GM19468 (cell line): ENCODE measurements at regions not wholly inside any gene's neighbourhood (a gene's known extent, or its start where the extent isn't known, plus 50 kb on each side); places are given as distances from the start of the nearest gene placed in this dataset.
A peak's percentile ranks its signal among the peaks of the same experiment; 100 is the strongest.
"Not testable (repeated sequence)": the region's sequence is repeated elsewhere in the genome, so short reads cannot be mapped to it uniquely, and the experiment has no call there.

ENCODE experiments used
- ATAC-seq: cut with Tn5 transposase; IDR thresholded peaks from one replicate; pipeline ENCODE4 v1.9.1; 2021; ENCODE audit warnings: mild to moderate bottlenecking, moderate library complexity, moderate number of reproducible peaks; ENCODE audit not compliant: unreplicated experiment; ENCODE audit errors: extremely low read depth

- not testable (repeated sequence) for ATAC-seq
Observed at GRCh38 chr2:187610450-187610849, 56.2 kb upstream of the TFPI start.

- no peak for ATAC-seq
Observed at GRCh38 chr2:187612857-187613256, 58.6 kb upstream of the TFPI start.

- ATAC-seq, result no peak
Observed at GRCh38 chr2:187614756-187615155, 60.5 kb upstream of the TFPI start.

GRCh38 chr2:187615364-187615763, 61.1 kb upstream of the TFPI start:
- no peak for ATAC-seq

- no peak for ATAC-seq
Observed at GRCh38 chr2:187615902-187616301, 61.7 kb upstream of the TFPI start.

DNA sequence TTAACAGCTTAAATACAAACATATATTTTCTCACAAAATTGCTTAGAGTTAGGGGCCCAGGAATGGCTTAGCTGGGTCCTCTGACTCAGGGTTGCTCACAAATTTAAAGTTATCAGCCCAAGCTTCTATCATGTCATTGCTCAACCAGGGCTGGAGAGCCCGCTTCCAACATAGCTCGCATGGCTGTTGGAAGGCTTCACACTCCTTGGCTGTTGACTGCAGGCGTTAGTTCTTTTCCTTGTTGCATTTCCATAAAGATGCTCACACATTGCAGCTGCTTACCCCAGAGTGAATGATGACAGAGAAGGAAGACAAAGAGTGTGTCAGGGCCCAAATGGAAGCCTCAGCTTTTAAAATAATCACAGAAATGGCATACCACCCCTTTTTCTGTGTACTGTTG, 62.9 kb upstream of the TFPI start:
- no peak for ATAC-seq

DNA sequence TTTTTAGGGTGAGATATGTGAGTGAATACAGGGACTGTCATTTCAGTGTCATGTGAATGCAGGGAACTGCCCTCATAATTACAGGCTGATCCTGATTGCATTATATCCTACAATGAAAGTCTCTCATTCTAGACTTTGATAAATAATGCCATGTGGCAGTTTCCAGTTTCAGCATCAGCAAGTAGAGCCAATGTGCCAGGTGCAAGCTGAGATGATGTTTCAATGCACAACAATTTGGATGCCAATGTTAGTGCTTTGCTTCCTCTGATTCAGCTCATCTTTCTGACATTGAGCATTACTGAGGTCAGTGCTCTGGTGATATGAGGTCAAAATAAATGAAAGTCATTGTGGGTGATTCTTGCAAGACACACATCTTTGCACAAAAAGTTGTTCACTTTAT, 63.7 kb upstream of the TFPI start:
- no peak for ATAC-seq

DNA sequence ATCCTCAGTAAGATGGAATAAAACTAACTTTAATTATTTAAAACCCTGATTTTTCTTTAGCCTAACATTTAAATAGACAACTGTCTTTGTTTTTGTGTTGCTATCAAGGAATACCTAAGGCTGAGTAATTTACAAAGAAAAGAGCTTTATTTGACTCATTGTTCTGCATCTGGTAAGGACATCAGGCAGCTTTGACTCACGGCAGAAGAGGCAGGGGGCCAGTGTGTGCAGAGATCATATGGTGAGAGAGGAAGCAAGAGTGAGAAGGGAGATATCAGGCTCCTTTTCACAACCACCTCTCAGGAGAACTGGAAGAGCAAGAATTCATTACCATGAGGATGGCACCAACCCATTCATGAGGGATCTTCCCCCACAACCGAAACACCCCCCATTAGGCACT, 64.6 kb upstream of the TFPI start:
- no peak for ATAC-seq

GRCh38 chr2:187627153-187627552, 72.9 kb upstream of the TFPI start:
- ATAC-seq, result no peak

DNA sequence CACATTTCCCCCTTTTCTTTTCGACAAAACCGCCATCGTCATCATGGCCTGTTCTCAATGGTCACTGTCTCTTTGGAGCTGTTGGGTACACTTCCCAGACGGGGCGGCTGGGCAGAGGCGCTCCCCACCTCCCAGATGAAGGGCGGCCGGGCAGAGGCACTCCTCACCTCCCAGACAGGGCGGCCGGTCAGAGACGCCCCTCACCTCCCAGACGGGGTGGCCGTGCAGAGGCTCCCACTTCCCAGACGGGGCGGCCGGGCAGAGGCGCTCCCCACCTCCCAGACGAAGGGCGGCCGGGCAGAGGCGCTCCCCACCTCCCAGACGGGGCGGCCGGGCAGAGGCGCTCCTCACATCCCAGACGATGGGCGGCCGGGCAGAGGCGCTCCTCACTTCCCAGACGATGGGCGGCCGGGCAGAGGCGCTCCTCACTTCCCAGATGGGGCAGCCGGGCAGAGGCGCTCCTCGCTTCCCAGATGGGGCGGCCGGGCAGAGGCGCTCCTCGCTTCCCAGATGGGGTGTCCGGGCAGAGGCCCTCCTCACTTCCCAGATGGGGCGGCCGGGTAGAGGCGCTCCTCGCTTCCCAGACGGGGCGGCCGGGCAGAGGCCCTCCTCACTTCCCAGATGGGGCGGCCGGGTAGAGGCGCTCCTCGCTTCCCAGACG, 82.6 kb upstream of the TFPI start:
- ATAC-seq, result not testable (repeated sequence)

DNA sequence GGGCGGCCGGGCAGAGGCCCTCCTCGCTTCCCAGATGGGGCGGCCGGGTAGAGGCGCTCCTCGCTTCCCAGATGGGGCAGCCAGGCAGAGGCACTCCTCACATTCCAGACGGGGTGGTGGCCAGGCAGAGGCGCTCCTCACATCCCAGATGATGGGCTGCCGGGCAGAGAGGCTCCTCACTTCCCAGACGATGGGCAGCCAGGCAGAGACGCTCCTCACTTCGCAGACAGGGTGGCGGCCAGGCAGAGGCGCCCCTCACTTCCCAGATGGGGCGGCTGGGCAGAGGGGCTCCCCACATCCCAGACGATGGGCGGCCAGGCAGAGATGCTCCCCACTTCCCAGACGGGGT, 83.1 kb upstream of the TFPI start:
- not testable (repeated sequence) for ATAC-seq

DNA sequence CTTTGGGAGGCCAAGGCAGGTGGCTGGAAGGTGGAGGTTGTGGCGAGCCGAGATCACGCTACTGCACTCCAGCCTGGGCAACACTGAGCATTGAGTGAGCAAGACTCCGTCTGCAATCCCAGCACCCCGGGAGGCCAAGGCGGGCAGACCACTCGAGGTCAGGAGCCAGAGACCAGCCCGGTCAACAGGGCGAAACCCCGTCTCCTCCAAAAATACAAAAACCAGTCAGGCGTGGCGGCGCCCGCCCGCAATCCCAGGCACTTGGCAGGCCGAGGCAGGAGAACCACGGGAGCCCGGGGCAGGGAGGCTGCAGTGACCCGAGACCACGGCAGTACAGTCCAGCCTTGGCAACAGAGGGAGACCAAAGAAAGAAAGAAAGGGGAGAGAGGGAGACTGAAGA, 83.5 kb upstream of the TFPI start:
- ATAC-seq, result not testable (repeated sequence)

- ATAC-seq, result peak; percentile 49
Observed at GRCh38 chr2:187638840-187639239, 84.6 kb upstream of the TFPI start.

DNA sequence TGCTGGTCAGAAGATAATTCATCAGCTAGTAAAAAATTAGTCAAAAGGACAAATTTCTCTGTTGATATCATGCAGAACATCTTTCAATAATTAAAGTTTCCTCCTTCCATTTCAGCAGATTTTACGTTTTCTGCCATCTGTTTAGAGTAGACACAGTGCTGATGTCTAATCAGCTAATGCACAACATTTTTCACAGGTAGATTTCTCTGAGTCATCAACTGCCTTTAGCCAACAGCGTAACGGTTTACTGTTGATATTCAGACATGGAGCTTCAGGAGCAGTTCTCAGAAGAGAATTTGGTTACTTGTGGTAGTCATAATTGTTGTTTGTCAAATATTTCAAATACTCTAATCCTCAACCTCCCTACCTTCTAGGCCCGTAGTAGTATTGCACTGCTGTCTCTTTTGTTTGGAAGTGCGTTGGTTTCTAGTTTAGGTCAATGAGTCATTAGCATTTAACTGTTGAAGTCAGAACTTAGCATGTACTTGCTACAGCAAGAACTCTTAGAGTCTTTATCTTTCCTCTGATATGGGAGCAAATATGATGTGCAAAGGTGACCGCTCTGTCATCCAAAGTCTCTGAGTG, 86.8 kb upstream of the TFPI start:
- ATAC-seq, result no peak

GRCh38 chr2:187642498-187642897, 88.3 kb upstream of the TFPI start:
- no peak for ATAC-seq

GRCh38 chr2:187644486-187644885, 90.3 kb upstream of the TFPI start:
- ATAC-seq, result no peak

DNA sequence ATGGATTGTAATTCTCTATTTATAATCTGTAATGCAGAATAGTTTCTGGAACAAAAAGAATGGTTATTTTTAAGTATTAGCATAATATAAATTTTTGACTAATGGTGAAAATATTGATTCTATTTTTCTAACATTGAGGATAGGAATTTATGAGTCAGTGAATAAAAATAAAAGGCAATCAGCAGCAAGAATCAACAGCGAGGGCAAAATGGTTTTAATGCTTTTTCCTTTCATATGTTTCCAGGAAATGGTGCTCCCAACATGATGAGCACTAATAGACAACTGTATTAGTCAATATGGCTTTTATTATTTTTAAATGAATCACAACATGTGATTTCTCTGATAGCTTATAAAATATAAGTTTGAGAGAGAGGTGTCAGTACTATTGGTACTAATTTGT, 90.7 kb upstream of the TFPI start:
- no peak for ATAC-seq

DNA sequence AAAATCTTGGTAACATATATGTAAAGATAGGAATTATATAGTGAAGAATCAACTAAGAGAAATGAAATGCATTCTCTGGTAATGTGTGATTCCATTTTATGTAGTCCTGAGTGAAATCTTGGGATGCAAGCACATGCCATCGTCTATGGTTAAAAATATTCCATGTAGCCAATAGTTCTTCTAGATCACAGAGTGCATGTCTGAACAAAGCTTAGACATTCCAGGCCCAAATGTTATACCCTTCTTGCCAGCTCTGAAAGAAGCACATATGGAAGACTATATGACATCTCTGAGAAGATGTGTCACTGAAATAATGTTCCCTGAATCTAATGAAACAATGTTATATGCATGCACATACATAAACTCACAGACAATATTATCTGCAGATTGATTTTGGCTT, 92.3 kb upstream of the TFPI start:
- no peak for ATAC-seq

- no peak for ATAC-seq
Observed at GRCh38 chr2:187654535-187654934, 100.3 kb upstream of the TFPI start.

DNA sequence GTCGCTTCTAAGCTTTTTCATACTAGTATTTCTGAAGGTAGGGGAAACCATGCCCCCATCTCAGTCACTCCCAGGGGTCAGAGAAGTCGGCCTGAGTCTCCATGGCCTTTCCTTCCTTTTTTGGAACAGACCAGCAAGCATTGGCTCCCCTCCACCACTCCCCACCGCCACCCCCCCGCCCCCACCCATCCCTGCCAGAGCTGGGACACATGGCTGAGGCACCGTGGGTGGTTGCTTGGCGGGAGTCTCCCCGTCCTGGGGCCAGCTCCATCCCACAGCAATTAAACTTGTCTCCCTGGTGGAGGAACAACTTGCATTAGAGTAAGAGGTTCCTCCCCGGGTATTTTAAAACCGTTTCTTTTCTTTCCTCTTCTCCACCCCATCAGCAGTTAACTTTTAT, 100.8 kb upstream of the TFPI start:
- no peak for ATAC-seq

GRCh38 chr2:187656123-187656522, 101.9 kb upstream of the TFPI start:
- no peak for ATAC-seq

DNA sequence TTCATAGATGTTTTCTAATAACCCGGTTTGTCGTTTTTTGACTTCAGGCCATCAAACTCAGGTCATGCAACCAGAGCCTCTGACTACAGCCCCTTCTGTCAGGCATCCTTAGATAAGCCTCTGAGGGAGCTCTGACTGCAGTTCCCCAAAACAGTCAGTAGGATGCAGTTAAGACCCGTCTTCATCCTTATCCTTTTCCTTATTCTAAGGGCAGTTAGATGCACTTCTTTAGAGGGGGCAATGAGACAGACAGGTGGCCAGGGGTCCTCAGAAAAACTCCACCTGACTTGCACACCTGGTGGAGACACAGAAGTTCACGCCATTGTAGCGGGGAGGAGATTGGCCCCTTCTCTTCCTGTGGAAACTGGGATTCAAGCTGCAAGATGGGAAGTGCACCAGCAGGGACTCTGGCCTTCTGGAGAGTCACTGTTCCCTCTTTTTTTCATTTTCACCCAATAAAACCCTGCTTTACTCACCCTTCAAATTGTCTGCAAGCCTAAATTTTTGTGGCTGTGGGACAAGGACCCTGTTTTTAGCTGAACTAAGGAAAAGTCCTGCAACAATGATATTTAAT, 104.8 kb upstream of the TFPI start:
- ATAC-seq, result no peak
